OCI-LY7 (cell line): ENCODE measurements at regions not wholly inside any gene's neighbourhood (a gene's known extent, or its start where the extent isn't known, plus 50 kb on each side); places are given as distances from the start of the nearest gene placed in this dataset.

Experiments used
- CTCF ChIP-seq: fragments of 200-600 bp; sonication (generic); conservative IDR thresholded peaks from 2 replicates; pipeline ENCODE4 v1.5.1; 2014; ENCODE audit warnings: mild to moderate bottlenecking, antibody characterized with exemption, low read length, moderate library complexity, mixed read lengths
- EZH2phosphoT487 ChIP-seq: fragments of 200-600 bp; sonication (generic); IDR thresholded peaks from 2 replicates; pipeline ENCODE4 v1.6.1; 2018; ENCODE audit warnings: low read depth, borderline replicate concordance, mild to moderate bottlenecking, mixed run types, antibody characterized with exemption, low read length, moderate library complexity, mixed read lengths

- TF ChIP-seq CTCF, result no peak
- TF ChIP-seq EZH2phosphoT487, result no peak
Observed at GRCh38 chr6:137391061-137391814, 103.0 kb downstream of the OLIG3 start.
